ENCODE measurements at regions not wholly inside any gene's neighbourhood (a gene's known extent, or its start where the extent isn't known, plus 50 kb on each side); places are given as distances from the start of the nearest gene placed in this dataset.
"Not testable (repeated sequence)": the region's sequence is repeated elsewhere in the genome, so short reads cannot be mapped to it uniquely, and the experiment has no call there.

DNA sequence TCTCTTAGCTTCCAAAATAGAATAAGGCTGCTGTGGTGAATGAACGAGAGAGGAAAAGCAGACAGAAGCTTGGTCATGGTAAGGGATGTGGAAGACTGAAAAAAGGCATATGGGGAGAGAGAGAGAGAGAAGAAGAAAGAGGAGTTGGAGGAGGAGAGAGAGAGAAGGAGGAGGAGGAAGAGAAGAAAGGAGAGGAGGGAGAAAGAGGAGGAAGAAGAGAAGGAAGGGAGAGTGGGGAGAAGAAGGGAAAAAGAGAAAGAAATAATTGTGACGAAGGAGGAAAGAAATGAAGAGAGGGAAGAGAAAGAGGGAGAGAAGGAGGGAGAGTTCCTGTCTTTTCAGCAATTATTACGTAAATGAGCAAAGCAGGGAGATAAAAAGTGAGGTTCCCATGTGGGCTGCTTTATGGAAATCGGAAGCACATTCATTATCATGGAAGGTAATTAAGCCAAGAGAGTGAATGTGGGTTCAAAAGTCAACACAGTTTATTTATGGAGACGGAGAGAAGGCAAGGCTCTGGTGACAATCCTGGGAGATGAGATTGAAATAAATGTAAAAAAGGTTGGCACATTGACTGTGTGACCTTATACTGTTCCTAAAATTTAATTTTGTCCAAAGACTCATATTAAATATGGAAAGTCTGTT lies 611.2 kb downstream of the KIF4B start:
- no peak for DNase-seq

DNA sequence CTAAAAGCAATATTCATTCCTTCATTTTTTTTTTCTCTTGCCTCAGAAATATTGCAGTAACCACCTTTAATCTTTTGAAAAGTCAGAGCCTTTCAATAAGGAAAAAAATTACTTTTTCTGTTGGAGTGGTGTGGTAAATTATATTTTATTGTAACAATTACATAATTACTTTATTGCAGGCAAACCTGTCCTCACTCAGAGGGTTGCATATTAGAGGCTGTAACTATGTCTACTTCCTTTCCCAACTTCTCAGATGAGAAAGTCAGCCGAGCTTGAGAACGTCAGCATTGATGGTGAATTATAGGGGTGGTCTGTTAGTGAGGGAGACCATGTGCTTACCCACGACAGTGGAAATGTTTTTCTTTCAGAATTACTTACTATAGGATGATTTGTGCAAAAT lies 611.8 kb downstream of the KIF4B start:
- no peak for DNase-seq

DNA sequence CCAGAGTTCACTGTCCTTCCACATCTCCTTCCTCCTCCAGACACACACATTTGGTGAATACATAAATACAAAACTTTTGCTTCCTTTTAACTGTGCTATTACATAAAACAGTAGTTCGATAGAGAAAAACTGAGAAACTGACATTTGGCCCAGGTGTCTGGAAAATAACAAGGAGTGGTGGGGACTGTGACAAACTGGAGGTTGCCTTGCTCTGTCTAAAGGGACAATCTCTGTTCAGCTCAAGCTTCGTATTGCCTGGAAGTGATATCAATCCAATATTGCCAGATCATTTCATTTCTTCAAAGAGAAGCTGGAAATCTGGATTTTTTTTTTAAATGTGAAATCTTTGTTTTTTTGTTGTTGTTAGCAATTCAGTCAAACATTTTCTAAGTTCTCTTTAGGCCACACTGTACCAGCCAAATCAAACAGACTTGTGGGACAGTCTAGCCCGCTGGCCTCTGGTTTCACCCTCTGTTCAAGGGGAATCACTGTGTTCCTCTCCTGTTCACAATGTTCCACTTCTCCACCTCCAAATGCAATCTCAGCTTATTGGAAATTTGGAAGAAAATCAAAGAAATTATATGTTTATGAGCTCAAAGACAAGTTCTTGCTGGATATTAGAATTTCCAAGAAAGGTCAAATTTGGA lies 612.5 kb downstream of the KIF4B start:
- no peak for DNase-seq

DNA sequence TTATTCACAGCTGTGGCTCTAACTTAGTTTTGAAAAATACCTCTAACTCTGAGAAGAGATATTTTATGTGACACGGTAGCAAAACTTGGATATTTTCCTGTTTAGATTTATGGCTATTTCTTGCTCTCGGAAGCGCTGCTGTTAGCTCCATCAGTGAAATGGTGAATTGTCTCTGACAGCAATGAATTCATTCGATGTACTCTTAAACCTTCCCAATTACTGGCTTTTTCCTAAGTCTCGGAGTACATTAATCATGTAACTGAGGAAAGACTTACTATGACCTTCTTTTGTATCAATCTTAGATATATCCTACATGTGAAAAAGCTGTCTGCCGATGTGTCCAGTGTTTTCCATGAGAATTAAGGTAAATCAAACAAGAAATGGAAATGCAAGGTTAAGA lies 613.0 kb downstream of the KIF4B start:
- DNase-seq = no peak

DNA sequence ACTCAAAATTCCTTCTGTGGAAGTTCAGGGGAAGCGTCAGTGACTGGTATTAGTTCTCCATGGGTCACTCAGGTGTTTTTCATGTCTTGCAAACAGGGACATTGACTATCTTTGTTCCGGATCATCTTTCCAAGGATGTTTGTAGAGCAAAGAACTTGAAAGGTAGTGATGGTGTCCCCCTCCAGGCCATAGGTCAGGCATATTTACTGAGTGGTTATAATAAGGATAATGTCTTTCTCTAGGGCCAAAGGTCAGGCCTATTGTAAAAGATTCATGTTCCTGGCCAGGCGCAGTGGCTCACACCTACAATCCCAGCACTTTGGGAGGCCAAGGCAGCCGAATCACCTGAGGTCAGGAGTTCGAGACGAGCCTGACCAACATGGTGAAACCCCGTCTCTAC lies 614.8 kb downstream of the KIF4B start:
- DNase-seq = no peak

DNA sequence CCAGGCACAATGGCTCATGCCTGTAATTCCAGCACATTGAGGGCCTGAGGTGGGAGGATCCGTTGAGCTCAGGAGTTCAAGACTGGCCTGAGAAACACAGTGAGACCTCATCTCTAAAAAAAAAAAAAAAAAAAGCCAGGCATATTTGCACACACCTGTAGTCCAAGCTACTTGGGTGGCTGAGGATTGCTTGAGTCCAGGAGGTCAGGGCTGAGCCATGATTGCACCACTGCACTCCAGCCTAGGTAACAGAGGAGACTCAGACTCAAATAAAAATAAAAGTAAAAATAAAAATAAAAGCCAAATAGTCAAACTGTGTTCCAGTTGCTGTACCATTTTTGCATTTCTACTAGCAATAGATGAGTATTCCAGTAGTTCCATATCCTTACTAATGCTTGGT lies 616.0 kb downstream of the KIF4B start:
- DNase-seq = no peak

DNA sequence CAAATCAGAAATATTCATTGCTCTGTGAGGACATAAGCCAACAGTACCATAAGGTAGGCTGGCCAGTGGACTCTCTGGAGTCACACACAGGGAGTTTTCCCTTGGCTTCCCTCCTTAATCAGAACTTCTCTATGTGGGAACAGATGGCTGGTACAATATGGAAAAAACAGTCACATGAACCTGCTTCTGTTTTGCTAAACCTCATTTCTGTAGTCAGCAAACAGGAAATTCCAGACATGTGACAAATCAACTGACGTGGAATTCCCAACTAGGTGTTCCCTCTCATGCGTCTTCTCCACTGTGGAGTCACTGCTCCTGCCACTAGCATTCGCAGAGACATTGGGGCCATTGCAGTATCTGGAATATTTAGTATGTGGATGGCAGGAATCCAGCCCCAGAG lies 617.6 kb downstream of the KIF4B start:
- DNase-seq = no peak

DNA sequence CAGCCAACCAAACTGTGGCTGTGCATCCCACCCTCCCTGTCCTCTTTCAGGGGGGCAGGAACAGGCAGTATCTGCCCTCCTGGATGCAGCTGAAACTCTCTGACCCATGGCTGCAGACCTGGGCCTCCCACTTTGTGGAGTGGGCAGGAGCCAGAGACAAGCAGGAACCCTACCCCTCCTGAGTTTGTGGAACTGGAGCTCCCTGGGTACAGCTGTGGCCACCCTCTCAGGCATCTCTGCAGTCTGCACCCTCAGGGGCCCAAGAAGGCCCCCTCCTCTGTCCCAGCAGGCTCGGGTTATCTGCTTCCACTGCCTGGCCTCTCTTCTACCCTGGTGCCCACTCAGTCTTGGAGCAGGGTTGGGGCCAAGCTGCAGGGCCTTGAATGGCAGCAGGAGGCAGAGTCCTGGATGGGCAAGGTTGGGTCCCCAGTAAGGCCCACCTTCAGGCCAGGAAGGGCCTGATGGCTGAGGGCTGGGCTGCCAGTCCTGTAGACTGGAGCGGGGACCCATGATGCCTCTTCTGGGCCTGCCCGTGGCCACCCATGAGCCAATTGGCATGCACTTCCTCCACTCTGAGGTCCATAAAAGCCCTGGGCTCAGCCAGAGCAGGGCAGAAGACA lies 619.9 kb downstream of the KIF4B start:
- no peak for DNase-seq

DNA sequence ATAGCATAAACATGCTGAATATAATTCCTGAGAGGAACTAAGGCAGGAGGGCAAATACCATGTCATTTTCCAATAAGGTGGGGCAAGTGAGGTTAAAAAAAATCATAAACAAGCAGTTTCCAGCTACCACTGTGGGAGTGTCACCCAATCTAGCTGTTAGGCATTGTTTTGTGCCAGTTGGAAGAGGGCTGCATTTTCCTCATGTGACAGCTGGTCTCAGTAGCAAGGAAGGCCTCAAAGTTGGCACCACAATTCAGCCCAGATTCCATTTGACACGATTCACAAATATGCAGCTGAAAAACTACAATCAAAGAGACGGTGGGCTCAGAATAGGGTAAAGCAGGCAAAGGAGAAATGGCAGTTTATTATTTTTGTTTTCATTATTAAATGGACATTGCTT lies 636.1 kb downstream of the KIF4B start:
- no peak for DNase-seq

DNA sequence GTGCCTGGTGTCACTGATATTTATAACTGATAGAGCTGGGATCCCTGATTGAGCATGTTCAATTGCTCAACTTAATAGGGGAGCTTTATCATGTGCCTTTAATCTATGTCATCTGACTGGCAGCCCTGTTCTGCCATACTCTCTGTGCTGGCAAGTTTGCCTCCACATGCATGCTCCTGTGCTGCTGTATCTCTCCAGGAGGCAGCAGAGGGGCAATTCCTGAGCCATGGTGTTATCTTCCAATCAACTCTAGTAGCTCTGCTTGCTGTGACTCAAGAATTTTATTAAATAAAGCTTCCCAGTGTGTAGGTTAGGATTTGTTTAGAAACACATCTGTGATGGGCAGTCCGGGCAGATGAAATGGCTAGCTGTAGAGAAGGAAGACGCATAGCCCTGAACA lies 642.0 kb downstream of the KIF4B start:
- no peak for DNase-seq

DNA sequence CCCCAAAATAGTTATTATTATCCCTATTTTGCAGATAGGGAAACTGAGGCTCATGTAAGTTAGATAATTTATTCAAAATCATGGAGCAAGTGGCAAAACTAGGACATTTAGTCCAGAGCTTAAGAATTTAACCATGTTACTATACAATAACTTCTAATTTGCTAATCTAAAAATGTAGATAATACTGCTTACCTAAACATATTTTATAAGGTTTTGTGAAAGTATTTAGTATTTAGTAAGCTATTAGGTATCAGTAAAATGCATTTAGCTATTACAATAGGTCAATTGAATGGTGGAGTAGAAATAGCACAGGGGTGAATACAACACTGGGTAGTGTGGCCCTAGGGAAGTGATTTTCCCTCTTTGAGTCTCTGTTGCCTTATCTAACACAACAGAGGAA lies 648.3 kb downstream of the KIF4B start:
- DNase-seq = no peak

DNA sequence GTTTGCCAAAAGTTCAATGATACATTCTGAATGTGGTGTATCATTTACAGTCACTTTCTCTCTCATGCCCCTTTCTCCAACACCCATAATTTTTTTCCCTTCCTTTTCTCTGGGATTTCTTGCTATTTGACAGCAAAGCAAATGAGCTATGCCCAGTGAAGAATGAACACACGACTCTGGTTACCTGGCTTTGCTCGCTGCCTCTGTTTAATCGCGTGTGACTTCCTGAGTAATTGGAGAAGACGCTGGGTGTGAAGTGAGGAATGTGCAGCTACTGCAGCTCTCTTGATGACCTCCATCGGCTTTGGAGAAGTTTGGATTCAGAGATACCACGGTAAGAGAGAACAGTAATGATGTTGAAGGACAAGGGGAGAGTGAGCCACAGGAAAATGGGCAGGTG lies 651.8 kb downstream of the KIF4B start:
- no peak for DNase-seq

DNA sequence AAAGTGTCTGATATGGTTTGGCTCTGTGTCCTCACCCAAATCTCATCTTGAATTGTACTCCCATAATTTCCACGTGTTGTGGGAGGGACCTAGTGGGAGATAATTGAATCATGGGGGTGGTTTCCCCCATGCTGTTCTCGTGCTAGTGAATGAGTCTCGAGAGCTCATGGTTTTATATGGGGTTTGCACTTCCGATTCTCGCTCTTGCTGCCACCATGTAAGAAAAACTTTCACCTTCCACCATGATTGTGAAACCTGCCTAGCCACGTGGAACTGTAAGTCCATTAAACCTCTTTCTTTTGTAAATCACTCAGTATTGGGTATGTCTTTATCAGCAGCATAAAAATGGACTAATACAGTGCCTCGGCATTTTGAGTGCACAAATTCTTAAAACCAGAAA lies 655.0 kb upstream of the SGCD start:
- DNase-seq = not testable (repeated sequence)

DNA sequence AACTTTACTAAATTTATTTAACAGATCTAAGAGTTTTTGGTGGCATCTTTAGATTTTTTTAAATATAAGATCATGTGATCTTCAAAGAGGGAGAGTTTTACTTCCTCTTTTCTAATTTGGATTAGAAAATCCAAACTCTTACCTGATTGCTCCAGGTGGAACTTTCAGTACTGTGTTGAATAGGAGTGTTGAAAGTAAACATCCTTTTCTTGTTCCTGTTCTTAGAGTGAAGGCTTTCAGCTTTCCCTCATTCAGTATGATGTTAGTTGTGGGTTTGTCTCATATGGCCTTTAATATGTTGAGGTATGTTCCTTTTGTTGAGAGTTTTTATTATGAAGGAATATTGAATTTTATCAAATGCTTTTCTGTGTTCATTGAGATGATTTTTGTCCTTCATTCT lies 650.0 kb upstream of the SGCD start:
- no peak for DNase-seq

DNA sequence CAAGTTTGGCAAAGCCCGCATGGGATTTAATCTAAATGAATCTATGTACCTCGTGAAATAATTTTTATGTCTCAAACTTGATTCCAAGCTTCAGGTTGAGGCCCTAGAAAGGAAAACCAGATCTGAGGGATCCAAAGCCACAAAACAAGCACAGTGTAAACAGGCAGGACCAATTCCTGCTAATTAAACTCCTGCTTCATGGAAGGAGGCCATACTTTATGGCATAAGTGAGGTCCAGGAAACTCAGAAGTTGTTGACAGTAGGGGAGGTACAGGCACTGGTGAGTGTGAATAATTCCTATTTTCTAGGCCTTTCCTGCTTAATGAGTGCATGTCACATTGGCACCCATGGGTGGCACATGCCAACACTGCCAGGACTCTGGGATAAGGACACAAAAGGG lies 648.6 kb upstream of the SGCD start:
- no peak for DNase-seq

DNA sequence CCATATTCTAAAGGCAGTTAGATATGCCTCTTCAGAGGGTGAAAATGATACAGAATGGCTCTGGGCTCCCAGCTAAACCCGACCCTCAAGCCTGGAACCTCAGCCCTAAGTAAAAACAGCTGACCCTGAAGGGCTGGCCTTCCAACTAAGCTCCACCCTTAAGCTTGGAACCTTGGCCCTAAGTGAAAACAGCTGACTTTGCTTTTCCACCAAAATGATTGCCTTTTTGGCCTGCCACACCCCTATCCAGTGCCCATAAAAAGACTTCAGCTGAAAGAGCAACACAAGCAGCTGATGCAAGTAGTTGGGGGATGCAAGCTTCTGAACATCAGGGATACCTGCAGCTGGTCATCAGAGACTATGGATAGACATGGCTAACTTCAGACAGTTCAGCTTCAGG lies 647.4 kb upstream of the SGCD start:
- DNase-seq = no peak

DNA sequence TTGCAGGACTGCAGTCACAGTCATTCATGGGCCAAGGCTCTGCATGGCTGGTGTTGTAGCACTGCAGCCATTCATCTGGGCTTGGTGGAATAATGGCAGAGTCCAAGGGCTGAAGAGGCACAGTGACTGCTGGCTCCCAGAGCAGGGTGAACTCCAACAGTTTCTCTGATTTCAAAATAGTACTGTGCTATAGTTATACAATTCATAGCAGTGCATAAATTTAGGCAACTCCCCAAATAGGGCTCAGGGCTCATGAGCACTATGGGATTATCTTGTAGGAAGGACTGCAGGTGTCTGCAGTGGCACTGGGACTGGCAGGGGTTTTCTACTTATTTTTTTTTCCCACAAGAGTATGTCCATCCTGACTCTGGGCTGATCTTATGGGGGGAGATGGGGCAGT lies 642.5 kb upstream of the SGCD start:
- no peak for DNase-seq

DNA sequence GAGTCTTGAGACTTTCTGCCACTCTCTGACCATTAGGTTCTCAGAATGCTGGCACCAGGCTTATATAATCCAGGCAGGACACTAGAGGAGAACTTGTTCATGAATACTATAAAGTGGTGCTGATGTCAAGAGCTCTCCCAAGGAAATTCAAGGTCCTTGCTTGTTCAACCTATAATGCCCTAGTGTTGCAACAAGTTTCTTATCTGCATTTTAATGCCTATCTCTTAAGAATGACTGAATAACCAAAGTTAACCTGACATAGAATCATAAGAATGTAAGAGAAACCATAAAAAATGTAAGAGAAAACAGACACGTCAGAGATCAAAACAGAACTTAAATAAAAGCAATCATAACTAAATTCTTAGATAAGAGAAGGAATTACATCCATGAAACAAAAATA lies 640.8 kb upstream of the SGCD start:
- DNase-seq = no peak

DNA sequence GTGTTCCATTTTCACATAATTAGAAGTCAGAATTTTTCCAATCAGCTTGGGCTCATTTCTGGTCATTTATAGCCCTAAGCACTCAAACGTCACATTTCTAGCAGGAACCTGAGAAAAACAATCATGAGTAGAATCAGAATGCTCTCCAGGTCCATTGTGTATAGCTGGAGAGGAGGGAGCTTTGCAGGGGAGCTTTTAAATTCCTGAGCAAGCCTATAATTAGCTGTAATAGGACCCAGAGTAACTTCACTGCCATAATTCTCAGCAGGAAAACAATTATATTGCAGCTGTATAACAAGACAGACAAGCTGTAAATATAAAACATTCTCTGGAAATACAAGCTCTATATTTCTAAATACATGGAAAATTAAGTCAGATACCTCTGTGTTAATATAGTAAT lies 637.6 kb upstream of the SGCD start:
- no peak for DNase-seq

DNA sequence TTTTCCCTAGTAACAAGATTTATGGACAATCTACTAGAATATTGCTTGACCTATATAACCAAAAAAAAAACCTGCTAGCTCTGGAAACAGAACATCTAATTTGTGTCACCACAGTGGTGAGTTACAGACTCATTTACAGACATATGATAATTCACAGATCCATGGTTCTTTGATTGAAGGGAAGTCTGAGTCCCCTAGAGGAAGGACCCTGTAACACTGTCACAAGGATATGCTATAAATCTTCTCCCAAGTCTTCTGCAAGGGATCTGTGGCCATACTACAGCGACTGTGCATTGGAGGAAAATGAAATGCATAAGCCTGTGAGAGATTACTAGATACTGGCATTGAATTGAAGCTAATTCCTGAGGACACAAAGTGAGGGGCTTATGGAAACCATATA lies 630.6 kb upstream of the SGCD start:
- DNase-seq = no peak

DNA sequence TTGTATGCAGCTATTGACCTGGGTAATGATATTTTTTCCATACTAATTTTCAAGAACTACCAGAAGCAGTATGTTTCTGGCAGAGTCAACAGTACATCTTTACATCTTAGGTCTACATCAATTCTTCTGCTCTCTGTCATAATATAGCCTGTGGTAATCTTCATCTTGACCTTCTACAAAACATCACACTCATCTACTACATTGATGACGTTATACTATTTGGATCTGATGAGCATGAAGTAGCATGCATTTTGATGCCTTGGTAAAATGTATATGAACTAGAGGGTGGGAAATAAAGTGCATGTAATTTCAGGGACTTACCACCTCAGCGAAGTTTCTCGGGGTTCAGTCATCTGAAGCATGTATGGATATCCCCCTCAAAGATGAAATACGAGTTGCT lies 629.7 kb upstream of the SGCD start:
- no peak for DNase-seq

DNA sequence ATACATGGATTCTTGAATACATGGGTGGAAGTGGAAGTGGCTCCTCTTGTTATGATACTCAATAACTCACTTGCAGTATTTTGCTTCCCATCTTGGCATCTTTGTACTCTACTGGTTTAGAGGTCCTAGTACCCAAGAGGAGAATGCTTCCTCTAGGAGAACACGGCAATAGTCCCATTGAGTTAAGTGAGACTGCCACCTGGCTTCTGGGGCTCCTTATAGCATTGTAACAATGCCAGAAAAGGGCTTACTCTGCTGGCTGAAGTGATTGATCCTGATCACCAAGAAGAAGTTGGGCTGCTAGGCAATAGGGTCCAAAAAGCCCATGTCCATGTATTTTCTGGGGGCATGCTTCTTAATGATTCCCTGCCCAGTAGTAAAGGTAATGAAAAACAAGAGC lies 627.6 kb upstream of the SGCD start:
- DNase-seq = no peak

DNA sequence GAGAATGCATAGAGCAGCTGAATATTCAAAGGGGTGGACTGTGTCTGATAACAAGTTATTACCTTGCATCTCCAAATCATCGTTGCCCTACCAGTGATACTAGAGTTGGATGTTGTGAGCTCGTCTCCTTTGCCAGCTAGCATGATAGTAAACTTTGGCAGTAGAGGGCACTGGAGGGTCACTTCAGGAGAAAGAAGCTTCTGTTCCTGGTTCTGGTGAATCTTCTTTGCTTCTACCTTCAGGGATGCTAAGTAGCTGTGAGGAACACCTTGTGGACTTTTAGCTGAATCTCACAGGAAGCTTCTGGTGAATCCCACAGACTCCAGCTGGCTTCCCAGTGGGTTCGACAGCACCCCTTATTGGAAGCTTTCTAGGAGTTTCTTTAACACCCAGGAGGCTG lies 626.6 kb upstream of the SGCD start:
- DNase-seq = no peak

DNA sequence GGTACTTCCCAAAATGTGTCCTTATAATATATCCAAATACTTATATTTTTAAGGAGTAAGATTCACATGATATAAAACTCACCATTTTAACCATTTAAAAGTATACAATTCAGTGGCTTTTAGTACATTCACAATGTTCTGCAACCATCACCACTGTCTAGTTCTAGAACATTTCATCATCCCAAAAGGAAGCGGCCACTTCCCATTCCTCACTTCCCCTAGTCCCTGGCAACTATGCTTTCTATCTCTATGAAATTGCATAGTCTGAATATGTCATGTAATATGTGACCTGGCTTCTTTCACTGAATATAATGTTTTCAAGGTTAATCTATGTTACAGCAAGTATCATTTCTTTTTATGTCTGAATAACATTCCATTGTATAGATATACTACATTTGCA lies 615.1 kb upstream of the SGCD start:
- DNase-seq = no peak

DNA sequence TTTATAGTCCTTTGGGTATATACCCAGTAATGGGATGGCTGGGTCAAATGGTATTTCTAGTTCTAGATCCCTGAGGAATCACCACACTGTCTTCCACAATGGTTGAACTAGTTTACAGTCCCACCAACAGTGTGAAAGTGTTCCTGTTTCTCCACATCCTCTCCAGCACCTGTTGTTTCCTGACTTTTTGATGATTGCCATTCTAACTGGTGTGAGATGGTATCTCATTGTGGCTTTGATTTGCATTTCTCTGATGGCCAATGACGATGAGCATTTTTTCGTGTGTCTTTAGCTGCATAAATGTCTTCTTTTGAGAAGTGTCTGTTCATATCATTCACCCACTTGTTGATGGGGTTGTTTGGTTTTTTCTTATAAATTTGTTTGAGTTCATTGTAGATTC lies 612.5 kb upstream of the SGCD start:
- DNase-seq = not testable (repeated sequence)

All from NCI-H1092 (cell line).